MM.1S (cell line): ENCODE measurements at regions not wholly inside any gene's neighbourhood (a gene's known extent, or its start where the extent isn't known, plus 50 kb on each side); places are given as distances from the start of the nearest gene placed in this dataset.

Experiments
- DNase-seq: peaks from one replicate; pipeline ENCODE4 v3.0.0-alpha.2; 2015
- H2AFZ ChIP-seq: fragments of 300-600 bp; sonication (generic); 2 replicates; pipeline ENCODE4 v1.6.0; 2016; ENCODE audit warnings: antibody characterized with exemption, low read length
- H3F3A ChIP-seq: fragments of 300-600 bp; sonication (generic); 2 replicates; pipeline ENCODE4 v1.6.1; 2016; ENCODE audit warnings: mild to moderate bottlenecking, antibody characterized with exemption, low read length, moderate library complexity, mixed read lengths; ENCODE audit not compliant: insufficient read depth
- H3K27ac ChIP-seq: fragments of 300-600 bp; sonication (generic); 2 replicates; pipeline ENCODE4 v1.5.1; 2016; ENCODE audit warnings: mild to moderate bottlenecking, low read length
- H3K27me3 ChIP-seq: fragments of 300-600 bp; sonication (generic); replicated peaks from 2 replicates; pipeline ENCODE4 v1.6.0; 2016; ENCODE audit warnings: low read length; ENCODE audit not compliant: insufficient read depth
- H3K36me3 ChIP-seq: fragments of 300-600 bp; sonication (generic); replicated peaks from 2 replicates; pipeline ENCODE4 v1.6.1; 2016; ENCODE audit warnings: mild to moderate bottlenecking, low read length, mixed read lengths; ENCODE audit not compliant: insufficient read depth
- H3K4me1 ChIP-seq: fragments of 300-600 bp; sonication (generic); 2 replicates; pipeline ENCODE4 v1.6.1; 2016; ENCODE audit warnings: low read length, mixed read lengths
- H3K4me2 ChIP-seq: fragments of 300-600 bp; sonication (generic); 2 replicates; pipeline ENCODE4 v1.6.0; 2016; ENCODE audit warnings: low read depth, low read length
- H3K4me3 ChIP-seq: fragments of 300-600 bp; sonication (generic); 2 replicates; pipeline ENCODE4 v1.5.1; 2016; ENCODE audit warnings: low read length, mixed read lengths
- H3K79me2 ChIP-seq: fragments of 300-600 bp; sonication (generic); 2 replicates; pipeline ENCODE4 v1.6.1; 2016; ENCODE audit warnings: mixed run types, low read length, mixed read lengths
- H3K9ac ChIP-seq: fragments of 300-600 bp; sonication (generic); 2 replicates; pipeline ENCODE4 v1.6.1; 2016; ENCODE audit warnings: low read length, mixed read lengths
- H3K9me2 ChIP-seq: fragments of 300-600 bp; sonication (generic); replicated peaks from 2 replicates; pipeline ENCODE4 v1.6.1; 2016; ENCODE audit warnings: mild to moderate bottlenecking, low read length, mixed read lengths; ENCODE audit not compliant: insufficient read depth
- H3K9me3 ChIP-seq: fragments of 300-600 bp; sonication (generic); replicated peaks from 2 replicates; pipeline ENCODE4 v1.6.1; 2016; ENCODE audit warnings: mild to moderate bottlenecking, low read length, mixed read lengths; ENCODE audit not compliant: insufficient read depth
- H4K20me1 ChIP-seq: fragments of 300-600 bp; sonication (generic); 2 replicates; pipeline ENCODE4 v1.6.1; 2016; ENCODE audit warnings: mild to moderate bottlenecking, low read length, moderate library complexity, mixed read lengths; ENCODE audit not compliant: insufficient read depth
- EZH2 ChIP-seq: fragments of 300-600 bp; sonication (generic); optimal IDR thresholded peaks from 2 replicates; pipeline ENCODE3; 2017; ENCODE audit warnings: low read depth, mild to moderate bottlenecking, antibody characterized with exemption, low read length, mixed read lengths
- EZH2phosphoT487 ChIP-seq: fragments of 300-600 bp; sonication (generic); IDR thresholded peaks from 2 replicates; pipeline ENCODE4 v1.6.1; 2018; ENCODE audit warnings: antibody characterized with exemption, low read length
- TF ChIP-seq, protein P1 (sequence below): fragments of 300-600 bp; sonication (generic); IDR thresholded peaks from 2 replicates; pipeline ENCODE4 v1.5.1; 2016; ENCODE audit warnings: antibody characterized with exemption, low read length, mixed read lengths

DNA sequence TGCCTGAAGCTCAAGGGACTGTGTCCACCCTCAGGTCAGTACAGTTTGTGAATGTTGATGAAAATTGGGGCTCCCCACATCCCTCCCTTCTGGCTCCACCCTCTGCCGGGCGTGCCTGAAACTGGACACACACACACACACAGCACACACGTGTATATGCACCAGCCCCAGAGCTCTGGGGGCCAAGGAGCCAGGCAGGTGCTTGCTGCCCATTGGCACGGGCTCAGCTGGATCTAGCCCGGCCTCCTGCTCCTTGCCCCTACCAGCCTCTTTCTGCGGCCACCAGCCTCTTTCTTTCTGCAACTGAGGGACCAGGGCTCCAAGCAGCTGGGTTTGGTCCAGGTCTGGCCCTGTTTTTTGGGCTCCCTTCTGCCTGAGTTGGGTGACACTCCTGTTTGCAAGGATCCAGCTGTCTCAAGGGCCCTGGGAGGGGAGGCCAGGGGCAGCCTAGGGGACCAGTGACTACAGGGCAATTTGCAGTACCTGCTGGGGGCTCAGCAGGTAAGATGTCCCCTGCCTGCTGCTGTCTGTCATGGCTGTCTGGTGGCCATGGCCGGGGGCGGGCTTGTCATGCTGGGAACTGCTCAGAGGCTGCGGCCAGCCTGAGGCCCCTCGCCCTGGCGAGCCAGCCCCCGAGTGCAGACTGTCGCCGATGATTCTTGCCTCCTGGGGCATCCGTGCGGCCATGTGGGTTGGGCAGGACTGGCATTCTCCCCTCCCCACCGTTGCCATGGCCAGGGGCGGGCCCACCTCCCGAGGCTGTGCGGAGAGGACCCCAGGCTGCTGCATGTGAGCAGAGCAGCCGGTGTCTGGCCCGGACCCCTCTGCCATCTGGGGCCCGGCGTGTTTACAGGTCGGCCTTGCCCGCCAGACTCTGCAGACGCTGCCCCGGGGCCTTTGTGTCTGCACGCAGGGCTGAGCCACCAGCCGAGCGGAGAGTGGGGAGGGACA, 51.5 kb upstream of the PPARA start:
- H3K27me3 ChIP-seq = no peaks in the 10 kb centered on the region
- no peak overlapping the region for H3K4me3 ChIP-seq
- DNase-seq = no peak
- no peak overlapping the region for H3K9ac ChIP-seq
- no peak for TF ChIP-seq EZH2phosphoT487
- TF ChIP-seq, protein P1, sequence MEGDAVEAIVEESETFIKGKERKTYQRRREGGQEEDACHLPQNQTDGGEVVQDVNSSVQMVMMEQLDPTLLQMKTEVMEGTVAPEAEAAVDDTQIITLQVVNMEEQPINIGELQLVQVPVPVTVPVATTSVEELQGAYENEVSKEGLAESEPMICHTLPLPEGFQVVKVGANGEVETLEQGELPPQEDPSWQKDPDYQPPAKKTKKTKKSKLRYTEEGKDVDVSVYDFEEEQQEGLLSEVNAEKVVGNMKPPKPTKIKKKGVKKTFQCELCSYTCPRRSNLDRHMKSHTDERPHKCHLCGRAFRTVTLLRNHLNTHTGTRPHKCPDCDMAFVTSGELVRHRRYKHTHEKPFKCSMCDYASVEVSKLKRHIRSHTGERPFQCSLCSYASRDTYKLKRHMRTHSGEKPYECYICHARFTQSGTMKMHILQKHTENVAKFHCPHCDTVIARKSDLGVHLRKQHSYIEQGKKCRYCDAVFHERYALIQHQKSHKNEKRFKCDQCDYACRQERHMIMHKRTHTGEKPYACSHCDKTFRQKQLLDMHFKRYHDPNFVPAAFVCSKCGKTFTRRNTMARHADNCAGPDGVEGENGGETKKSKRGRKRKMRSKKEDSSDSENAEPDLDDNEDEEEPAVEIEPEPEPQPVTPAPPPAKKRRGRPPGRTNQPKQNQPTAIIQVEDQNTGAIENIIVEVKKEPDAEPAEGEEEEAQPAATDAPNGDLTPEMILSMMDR = no peak
- no peak for TF ChIP-seq EZH2
- H4K20me1 ChIP-seq = no peaks in the 10 kb centered on the region
- no peaks in the 10 kb centered on the region for H3F3A ChIP-seq
- no peaks in the 10 kb centered on the region for H3K9me3 ChIP-seq
- H3K79me2 ChIP-seq = no peaks in the 10 kb centered on the region
- no peaks in the 10 kb centered on the region for H3K9me2 ChIP-seq
- H3K4me1 ChIP-seq = no peaks in the 10 kb centered on the region
- H2AFZ ChIP-seq = no peak overlapping the region
- H3K27ac ChIP-seq = no peak overlapping the region
- H3K4me2 ChIP-seq = no peak overlapping the region
- no peaks in the 10 kb centered on the region for H3K36me3 ChIP-seq

DNA sequence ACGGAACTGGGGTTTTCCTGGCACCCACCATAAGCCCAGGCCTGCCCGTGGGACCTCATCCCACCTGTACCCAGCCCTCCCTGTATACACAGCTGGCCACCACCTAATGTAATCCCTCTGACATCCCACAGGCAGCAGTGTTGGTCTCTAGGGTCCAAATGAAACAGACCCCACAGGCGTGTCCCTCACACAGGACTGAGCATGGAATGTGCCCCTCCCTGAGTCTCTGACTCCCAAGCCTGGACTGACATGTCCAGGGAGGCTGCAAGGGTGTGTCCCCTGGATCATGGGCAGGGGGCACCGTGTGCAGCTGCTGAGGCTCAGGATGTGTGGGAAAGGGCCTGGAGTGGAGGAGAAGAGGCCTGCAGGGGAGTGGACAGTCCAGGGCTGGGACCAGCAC, 50.6 kb upstream of the PPARA start:
- TF ChIP-seq EZH2 = no peak
- TF ChIP-seq EZH2phosphoT487 = no peak
- TF ChIP-seq, protein P1 = no peak
- Histone ChIP-seq H3K36me3 (no peaks in the 10 kb centered on the region), H3K4me3 (no peak overlapping the region), H3K4me2 (no peak overlapping the region), H3K79me2 (no peaks in the 10 kb centered on the region), H2AFZ (no peak overlapping the region), H3K9me2 (no peaks in the 10 kb centered on the region), H3K9ac (no peak overlapping the region), H3K27me3 (no peaks in the 10 kb centered on the region), H3F3A (no peaks in the 10 kb centered on the region), H3K27ac (no peak overlapping the region), H3K4me1 (no peaks in the 10 kb centered on the region), H4K20me1 (no peaks in the 10 kb centered on the region), H3K9me3 (no peaks in the 10 kb centered on the region)
- no peak for DNase-seq

DNA sequence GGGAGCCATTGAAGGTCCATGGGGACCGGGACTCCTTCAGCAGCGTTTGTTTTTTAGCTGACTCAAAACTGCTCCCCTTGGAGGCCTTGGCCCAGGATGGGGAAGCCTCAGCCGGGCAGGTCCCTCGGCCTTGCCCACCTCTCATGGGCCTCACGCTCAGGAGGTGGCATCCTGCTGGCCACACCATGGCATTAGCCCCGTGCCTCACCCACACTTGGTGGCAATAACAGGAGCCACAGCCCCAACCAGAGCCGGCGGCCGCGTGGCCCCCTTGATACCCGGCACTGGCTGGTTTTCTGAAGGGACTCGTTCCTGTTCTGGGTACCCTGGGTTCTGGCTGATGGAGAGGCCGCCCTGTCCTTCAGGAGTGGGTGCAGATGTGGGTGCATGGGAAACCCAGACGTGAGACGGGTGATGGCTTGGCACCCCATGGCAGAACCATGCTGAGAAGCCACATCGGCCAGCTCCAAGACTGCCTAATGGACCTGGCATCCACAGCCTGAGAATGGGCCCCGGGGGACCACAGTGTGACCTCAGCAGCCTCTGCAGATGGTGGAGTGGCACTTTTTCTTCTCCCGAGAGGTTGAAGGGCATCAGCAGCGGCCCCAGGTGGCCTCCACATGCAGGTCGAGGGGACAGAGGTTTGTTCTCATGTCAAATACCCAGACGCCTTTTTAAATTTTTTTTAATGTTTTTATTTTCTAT, 49.8 kb upstream of the PPARA start:
- no peak for DNase-seq
- Histone ChIP-seq H3K4me2 (no peak overlapping the region), H3K36me3 (no peaks in the 10 kb centered on the region), H3K27me3 (no peaks in the 10 kb centered on the region), H2AFZ (no peak overlapping the region), H4K20me1 (no peaks in the 10 kb centered on the region), H3K4me3 (no peak overlapping the region), H3K9ac (no peak overlapping the region), H3K9me2 (no peaks in the 10 kb centered on the region), H3K27ac (no peak overlapping the region), H3K9me3 (no peaks in the 10 kb centered on the region), H3K79me2 (no peaks in the 10 kb centered on the region), H3K4me1 (no peaks in the 10 kb centered on the region), H3F3A (no peaks in the 10 kb centered on the region)
- TF ChIP-seq EZH2 (no peak), EZH2phosphoT487 (no peak)
- TF ChIP-seq, protein P1 = no peak
